G401.6 (cell line): ENCODE measurements at regions not wholly inside any gene's neighbourhood (a gene's known extent, or its start where the extent isn't known, plus 50 kb on each side); places are given as distances from the start of the nearest gene placed in this dataset.
"Not testable (repeated sequence)": the region's sequence is repeated elsewhere in the genome, so short reads cannot be mapped to it uniquely, and the experiment has no call there.

Experiments
- FAIRE-seq: peaks from 2 replicates; lab custom pipeline; 2012; peaks lifted over from hg19 to GRCh38; lab: Jason Lieb, UNC

- FAIRE-seq: not testable (repeated sequence)
Measured at GRCh38 chr9:71508141-71508540, 260.2 kb downstream of the CEMIP2 start.

GRCh38 chr9:71506821-71507220 is 261.5 kb downstream of the CEMIP2 start:
- FAIRE-seq: no peak

GRCh38 chr9:71504636-71505035 is 263.7 kb downstream of the CEMIP2 start:
- no peak for FAIRE-seq

GRCh38 chr9:71498691-71499090 is 269.6 kb downstream of the CEMIP2 start:
- no peak for FAIRE-seq

DNA sequence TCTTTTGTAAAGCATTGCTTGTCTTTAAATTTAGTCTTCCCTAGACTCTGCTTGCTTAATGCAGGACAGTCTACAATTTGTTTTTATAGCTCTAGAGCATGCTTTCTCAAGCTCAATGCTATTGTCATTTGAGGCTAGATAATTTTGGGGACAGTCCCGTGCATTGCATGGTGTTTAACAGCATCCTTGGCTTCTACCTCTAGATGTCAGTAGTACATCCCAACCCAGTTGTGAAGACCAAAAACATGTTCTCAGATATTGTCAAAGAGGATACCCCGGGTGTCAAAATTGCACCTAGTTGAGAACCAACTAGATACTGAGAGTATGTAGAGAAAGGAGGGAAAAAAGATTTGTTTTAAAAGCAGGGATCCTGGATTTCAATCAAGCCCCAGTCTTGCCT is 277.5 kb downstream of the CEMIP2 start:
- no peak for FAIRE-seq

DNA sequence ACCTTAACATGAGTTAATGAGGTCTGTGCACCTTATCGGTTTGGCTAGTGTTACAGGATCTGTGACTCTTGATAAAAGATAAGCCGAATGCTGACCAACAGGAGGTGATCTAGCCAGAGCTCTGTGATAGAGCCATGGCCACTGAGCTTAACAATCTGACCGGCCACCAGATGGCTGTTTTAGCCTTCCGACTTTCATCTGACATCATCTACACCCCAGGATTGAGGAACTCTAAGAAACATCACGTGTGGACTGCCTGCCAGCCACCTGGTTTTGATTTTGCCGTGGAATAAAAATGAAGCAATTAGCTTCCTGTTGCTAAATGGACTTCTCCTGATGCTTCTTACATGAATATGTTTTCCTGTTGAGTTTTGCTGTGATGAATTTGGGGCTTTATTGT is 281.3 kb downstream of the CEMIP2 start:
- no peak for FAIRE-seq

DNA sequence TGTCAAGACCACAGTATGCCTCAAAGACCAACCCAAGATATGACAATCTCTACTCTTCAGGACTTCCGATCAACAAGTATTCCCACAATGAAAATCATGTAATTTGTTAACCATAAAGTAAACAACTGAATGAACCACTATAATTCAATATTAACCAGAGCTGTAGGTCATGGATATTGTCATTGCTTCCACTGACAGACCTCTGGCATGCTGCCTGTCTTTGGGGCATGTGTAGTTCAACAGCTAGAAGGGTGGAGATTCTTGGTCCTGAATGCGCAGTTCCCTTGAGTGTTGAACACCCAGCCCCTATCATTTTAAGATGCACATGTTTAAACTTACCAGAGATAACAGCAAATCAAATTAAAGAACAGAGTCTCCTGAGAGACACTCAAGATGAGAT is 283.0 kb downstream of the CEMIP2 start:
- no peak for FAIRE-seq

- FAIRE-seq: no peak
Measured at GRCh38 chr9:71483436-71483835, 284.9 kb downstream of the CEMIP2 start.

DNA sequence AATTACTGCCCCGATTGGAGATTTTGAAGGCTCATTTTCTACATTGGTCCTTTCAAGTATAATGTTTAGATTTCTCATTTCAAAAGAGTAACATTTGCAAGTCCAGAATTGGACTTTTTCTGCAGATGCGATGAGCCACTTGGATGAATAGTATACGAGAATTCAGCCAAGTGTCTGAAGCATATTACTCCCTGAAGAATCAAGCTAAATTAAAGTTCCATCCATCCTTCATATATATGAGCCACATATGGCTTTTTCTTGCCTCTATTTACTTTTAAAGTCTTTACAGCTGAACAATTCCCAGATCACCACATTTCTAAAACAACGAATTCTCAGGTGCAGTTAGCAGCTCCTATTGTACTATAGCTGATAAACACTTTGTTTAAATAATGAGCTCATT is 288.7 kb downstream of the CEMIP2 start:
- no peak for FAIRE-seq

DNA sequence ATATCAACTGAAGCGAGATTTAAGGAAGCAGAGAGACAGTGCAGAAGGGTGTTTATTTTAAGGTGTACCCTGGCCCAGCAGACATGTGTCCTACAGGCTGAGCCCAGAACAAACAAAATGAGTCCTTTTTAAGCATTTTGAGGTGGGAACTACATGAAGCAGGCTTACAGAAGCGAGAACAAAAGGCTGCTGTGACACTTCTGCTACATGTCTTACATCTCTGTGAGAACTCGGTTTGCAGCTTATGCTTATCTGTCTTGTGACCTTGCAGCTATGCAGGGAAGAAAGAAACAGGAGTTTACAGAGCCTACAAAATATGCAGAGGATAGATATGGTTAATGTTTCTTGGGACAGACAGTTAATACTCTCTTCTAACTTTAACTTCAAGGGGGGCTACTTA is 295.9 kb downstream of the CEMIP2 start:
- FAIRE-seq: no peak

GRCh38 chr9:71465392-71465791 is 302.9 kb downstream of the CEMIP2 start:
- FAIRE-seq: no peak

GRCh38 chr9:71459082-71459481 is 309.2 kb downstream of the CEMIP2 start:
- FAIRE-seq: no peak

DNA sequence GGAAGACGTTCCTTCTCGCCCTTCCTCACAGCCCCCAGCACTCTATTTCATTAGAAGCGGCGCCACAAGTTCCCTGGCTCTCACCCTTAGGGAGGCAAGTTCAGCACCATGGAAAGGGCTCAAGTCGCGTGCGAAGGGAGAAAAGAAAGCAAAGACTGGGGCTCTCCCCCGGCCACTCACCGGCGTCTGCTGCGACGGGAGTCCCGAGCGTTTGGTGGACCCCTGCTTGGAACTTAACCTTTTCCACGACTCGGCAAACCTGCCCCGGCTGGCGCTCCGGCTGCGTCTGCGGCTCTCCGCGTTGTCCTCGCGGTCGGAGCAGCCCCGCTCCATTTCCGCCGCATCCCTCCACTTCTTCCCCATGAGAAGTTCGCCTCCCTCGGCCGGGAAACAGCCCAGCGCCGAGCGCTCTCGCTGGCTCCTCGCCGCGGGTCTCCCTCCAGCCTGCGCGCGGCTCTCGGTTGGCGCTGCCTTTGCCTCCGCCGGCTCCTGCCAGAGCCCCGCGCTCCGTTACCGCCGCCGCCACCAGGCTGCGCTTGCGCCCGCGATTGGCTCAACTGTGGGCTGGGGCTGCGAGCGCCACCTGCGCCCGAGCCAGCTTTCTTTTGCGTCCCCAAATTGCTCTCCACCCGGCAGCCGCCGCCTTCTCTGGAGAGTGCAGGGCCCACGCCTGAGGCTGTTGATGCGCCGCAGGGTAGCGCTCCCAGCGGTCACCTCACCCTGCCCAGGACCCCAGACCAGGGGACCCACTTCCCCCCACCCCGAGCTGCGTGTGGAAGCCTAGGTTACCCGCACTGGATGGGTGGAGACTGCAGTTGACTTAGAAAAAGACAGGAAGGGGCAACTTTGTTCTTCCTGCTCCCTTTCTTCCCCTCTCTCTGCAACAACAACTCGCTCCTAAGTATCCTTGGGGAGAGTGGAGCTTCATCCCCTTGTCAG is 321.6 kb downstream of the CEMIP2 start:
- FAIRE-seq: no peak

GRCh38 chr9:71446106-71446472 is 322.2 kb downstream of the CEMIP2 start:
- FAIRE-seq: no peak

- FAIRE-seq: peak; percentile 71
Measured at GRCh38 chr9:71442937-71443336, 321.5 kb upstream of the TRPM3 start.

- FAIRE-seq: no peak
Measured at GRCh38 chr9:71441266-71441665, 319.8 kb upstream of the TRPM3 start.

DNA sequence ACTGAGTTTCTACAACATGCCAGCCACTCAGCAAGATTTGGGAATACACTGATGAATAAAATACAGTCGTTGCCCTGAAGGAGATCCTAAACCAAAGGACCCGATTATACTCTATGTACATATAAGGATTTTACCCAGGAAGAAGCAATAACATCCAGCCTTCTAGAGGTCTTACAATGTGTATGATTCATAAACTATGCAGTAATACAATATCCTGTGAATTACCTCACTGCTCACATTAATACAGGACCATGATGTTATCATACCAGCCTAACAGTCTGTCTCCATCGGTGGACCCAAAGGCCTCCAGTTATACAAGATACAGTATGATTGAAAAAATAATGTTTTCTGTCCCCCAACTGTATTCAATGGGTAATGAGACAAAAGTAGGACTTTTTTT is 310.5 kb upstream of the TRPM3 start:
- no peak for FAIRE-seq

- FAIRE-seq: not testable (repeated sequence)
Measured at GRCh38 chr9:71407341-71407740, 285.9 kb upstream of the TRPM3 start.

DNA sequence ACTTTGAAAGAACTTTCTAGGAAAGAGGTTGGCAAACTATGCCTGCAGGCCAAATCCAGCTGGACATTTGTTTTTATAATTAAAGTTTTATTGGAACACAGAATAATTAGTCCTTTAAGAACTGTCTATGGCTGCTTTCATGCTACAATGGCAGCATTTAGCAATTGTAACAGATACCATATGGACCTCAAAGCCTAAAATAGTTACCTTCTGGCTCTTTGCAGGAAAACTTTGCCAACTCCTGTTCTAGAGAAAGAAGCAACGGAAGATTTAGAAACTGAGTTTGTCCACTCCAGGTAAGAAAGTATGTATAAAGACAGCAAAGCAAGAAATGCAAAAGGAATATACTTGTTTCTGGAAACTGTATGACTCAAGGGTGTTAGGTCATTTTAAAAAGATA is 281.7 kb upstream of the TRPM3 start:
- no peak for FAIRE-seq

GRCh38 chr9:71393005-71393404 is 271.6 kb upstream of the TRPM3 start:
- FAIRE-seq: no peak

DNA sequence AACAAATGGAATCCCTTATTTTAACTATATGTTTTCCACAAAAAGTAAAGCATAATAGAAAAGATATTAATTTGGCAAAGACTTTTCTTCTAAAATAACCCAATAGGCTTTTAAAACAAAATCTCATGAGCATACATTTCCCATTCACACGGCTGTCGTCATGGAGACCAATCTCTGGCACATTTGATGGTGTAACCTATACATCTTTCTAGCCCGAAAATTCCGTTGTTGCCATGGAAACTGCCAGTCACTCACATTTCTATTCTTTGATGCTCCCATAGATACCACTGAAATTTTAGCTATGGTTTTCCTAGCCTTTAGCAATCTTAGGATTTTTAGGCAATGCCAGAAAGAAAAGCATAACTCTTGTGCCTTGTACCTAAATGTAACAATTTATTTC is 262.9 kb upstream of the TRPM3 start:
- no peak for FAIRE-seq

DNA sequence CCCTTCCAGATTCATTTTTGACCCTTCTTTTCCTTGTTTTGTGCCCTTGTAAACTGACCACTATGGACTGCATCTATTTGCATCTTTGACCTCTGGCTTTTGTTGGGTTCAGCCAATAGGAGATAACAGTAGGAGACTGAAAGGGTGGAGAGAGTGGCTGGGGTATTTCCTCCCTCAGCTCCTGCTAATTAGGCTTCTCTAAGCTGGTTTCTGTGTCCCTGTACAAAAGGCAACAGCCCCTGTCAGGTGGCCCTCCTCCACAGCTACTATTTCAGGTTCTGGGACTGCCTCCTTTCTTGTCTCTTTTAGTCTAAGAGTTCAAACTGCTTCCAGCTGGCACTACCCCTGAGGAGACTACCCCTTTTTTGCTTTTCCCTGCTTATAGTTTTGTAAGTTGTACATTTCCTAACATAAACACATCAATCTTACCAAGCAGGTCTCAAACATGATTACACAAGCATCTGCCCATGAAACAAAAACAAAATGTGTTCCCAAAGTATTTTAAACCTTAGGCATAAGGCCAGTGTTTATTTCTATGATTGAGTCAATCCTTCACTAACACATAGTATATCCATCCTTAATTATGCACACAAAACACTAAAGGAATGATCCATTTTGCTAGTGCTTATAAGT is 262.0 kb upstream of the TRPM3 start:
- no peak for FAIRE-seq

- FAIRE-seq: no peak
Measured at GRCh38 chr9:71368157-71368556, 246.7 kb upstream of the TRPM3 start.
